ENCODE measurements at regions not wholly inside any gene's neighbourhood (a gene's known extent, or its start where the extent isn't known, plus 50 kb on each side); places are given as distances from the start of the nearest gene placed in this dataset.

DNA sequence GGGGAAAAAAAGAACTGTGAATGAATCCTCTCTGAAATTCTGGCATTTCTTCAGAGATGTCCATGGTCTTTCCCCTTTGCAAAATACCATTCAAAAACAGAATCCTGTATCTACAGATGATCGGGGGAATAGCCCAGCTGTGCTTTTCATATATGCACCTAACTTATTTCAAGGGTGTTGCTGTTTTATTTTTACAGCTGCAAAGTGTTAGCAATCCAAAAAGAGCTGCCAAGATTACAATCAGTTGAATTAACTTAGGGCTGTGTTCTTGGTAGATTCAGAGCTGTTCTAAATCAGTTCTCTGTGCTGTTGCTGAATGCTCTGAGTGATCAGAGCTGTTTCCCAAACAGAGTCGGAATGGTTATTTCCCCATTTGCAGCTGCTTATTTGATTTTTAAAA, 175.7 kb upstream of the SEMA6D start:
- TF ChIP-seq, protein P1, sequence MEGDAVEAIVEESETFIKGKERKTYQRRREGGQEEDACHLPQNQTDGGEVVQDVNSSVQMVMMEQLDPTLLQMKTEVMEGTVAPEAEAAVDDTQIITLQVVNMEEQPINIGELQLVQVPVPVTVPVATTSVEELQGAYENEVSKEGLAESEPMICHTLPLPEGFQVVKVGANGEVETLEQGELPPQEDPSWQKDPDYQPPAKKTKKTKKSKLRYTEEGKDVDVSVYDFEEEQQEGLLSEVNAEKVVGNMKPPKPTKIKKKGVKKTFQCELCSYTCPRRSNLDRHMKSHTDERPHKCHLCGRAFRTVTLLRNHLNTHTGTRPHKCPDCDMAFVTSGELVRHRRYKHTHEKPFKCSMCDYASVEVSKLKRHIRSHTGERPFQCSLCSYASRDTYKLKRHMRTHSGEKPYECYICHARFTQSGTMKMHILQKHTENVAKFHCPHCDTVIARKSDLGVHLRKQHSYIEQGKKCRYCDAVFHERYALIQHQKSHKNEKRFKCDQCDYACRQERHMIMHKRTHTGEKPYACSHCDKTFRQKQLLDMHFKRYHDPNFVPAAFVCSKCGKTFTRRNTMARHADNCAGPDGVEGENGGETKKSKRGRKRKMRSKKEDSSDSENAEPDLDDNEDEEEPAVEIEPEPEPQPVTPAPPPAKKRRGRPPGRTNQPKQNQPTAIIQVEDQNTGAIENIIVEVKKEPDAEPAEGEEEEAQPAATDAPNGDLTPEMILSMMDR (IDR thresholded peaks at IDR 0.05), result no peak
- TF ChIP-seq POLR2A (IDR thresholded peaks at IDR 0.05), result no peak

Data from esophagus squamous epithelium (tissue), 4 donors.